ENCODE measurements at regions not wholly inside any gene's neighbourhood (a gene's known extent, or its start where the extent isn't known, plus 50 kb on each side); places are given as distances from the start of the nearest gene placed in this dataset.
"Not testable (repeated sequence)": the region's sequence is repeated elsewhere in the genome, so short reads cannot be mapped to it uniquely, and the experiment has no call there.

GRCh38 chr2:89848763-89849368 is 1157.4 kb downstream of the RPIA start:
- intact Hi-C loops (cut with micrococcal nuclease) = loop anchor here (10.0 kb wide), 1 partner anchor 1014 kb away; no protein-coding TSS in a partner anchor
- no peak for DNase-seq
- TF ChIP-seq CTCF (IDR thresholded peaks at IDR 0.05) = no peak
- Mint-ChIP-seq H3K4me1 (peaks cover 8% of the 10 kb centered on the region), H3K27ac (no peak overlapping the region), H3K36me3 (ENCODE audit: low read depth) (no peaks in the 10 kb centered on the region), H3K9me3 (no peaks in the 10 kb centered on the region), H3K4me3 (no peak overlapping the region), H3K27me3 (peaks cover 23% of the 10 kb centered on the region)
- ChIA-PET POLR2A (no interaction called here), CTCF (no interaction called here)
- no peak for ATAC-seq (ENCODE audit: low read depth)

GRCh38 chr2:89849731-89850130 is 1158.3 kb downstream of the RPIA start:
- CTCF ChIA-PET = no interaction called here
- H3K27me3 Mint-ChIP-seq = peaks cover 23% of the 10 kb centered on the region
- no peak for DNase-seq
- ATAC-seq (ENCODE audit: low read depth) = no peak
- H3K9me3 Mint-ChIP-seq = no peaks in the 10 kb centered on the region
- POLR2A ChIA-PET = no interaction called here
- H3K4me3 Mint-ChIP-seq = no peak overlapping the region
- peaks cover 5% of the 10 kb centered on the region for H3K4me1 Mint-ChIP-seq
- no peaks in the 10 kb centered on the region for H3K36me3 Mint-ChIP-seq (ENCODE audit: low read depth)
- intact Hi-C loops (cut with micrococcal nuclease) = loop anchor here (10.0 kb wide), 1 partner anchor 1015 kb away; no protein-coding TSS in a partner anchor
- TF ChIP-seq CTCF (IDR thresholded peaks at IDR 0.05) = no peak
- H3K27ac Mint-ChIP-seq = no peak overlapping the region

- Mint-ChIP-seq H3K27ac (no peak overlapping the region), H3K36me3 (ENCODE audit: low read depth) (no peaks in the 10 kb centered on the region), H3K27me3 (peaks cover 23% of the 10 kb centered on the region), H3K4me1 (peaks cover 5% of the 10 kb centered on the region), H3K9me3 (no peaks in the 10 kb centered on the region), H3K4me3 (no peak overlapping the region)
- intact Hi-C loops (cut with micrococcal nuclease) = no loop called here
- POLR2A ChIA-PET = no interaction called here
- CTCF ChIA-PET = no interaction called here
- no peak for TF ChIP-seq CTCF (IDR thresholded peaks at IDR 0.05)
- DNase-seq = no peak
- ATAC-seq (ENCODE audit: low read depth) = no peak
Observed at GRCh38 chr2:89850481-89850880, 1159.0 kb downstream of the RPIA start.

GRCh38 chr2:89850881-89851582 is 1159.6 kb downstream of the RPIA start:
- POLR2A ChIA-PET = interaction anchor here (0.6 kb wide), 1 partner anchor 993 kb away, joined by 3 read pairs; no protein-coding TSS in a partner anchor
- no peak for TF ChIP-seq CTCF (IDR thresholded peaks at IDR 0.05)
- CTCF ChIA-PET = no interaction called here
- Mint-ChIP-seq H3K27me3 (peaks cover 20% of the 10 kb centered on the region), H3K9me3 (no peaks in the 10 kb centered on the region), H3K4me3 (no peak overlapping the region), H3K27ac (no peak overlapping the region), H3K4me1 (peaks cover 5% of the 10 kb centered on the region), H3K36me3 (ENCODE audit: low read depth) (no peaks in the 10 kb centered on the region)
- DNase-seq (no peak), ATAC-seq (ENCODE audit: low read depth) (no peak)
- intact Hi-C loops (cut with micrococcal nuclease) = no loop called here

- Mint-ChIP-seq H3K4me1 (peaks cover 5% of the 10 kb centered on the region), H3K36me3 (ENCODE audit: low read depth) (no peaks in the 10 kb centered on the region), H3K9me3 (no peaks in the 10 kb centered on the region), H3K27ac (no peak overlapping the region), H3K27me3 (peaks cover 20% of the 10 kb centered on the region), H3K4me3 (no peak overlapping the region)
- ATAC-seq (ENCODE audit: low read depth) (no peak), DNase-seq (no peak)
- TF ChIP-seq CTCF (IDR thresholded peaks at IDR 0.05) = no peak
- CTCF ChIA-PET = no interaction called here
- intact Hi-C loops (cut with micrococcal nuclease) = no loop called here
- POLR2A ChIA-PET = interaction anchor here (0.6 kb wide), 1 partner anchor 993 kb away, joined by 3 read pairs; no protein-coding TSS in a partner anchor
Observed at GRCh38 chr2:89851583-89851905, 1160.1 kb downstream of the RPIA start.

- H3K4me1 Mint-ChIP-seq; POLR2A ChIA-PET; CTCF ChIA-PET; H3K36me3 Mint-ChIP-seq (ENCODE audit: low read depth); intact Hi-C loops (cut with micrococcal nuclease); H3K27ac Mint-ChIP-seq; H3K9me3 Mint-ChIP-seq; H3K4me3 Mint-ChIP-seq; DNase-seq; ATAC-seq (ENCODE audit: low read depth): not testable (repeated sequence)
- peaks cover 13% of the 10 kb centered on the region for H3K27me3 Mint-ChIP-seq
Observed at GRCh38 chr2:89853427-89853826, 1162.0 kb downstream of the RPIA start.

- H3K27ac Mint-ChIP-seq; DNase-seq; H3K36me3 Mint-ChIP-seq (ENCODE audit: low read depth); H3K4me1 Mint-ChIP-seq; H3K9me3 Mint-ChIP-seq; intact Hi-C loops (cut with micrococcal nuclease); H3K4me3 Mint-ChIP-seq; POLR2A ChIA-PET; H3K27me3 Mint-ChIP-seq; CTCF ChIA-PET: not testable (repeated sequence)
- ATAC-seq (ENCODE audit: low read depth) = peak; percentile 34
Observed at GRCh38 chr2:89855752-89856151, 1164.3 kb downstream of the RPIA start.

GRCh38 chr2:89856305-89856704 is 1164.8 kb downstream of the RPIA start:
- H3K4me1 Mint-ChIP-seq; DNase-seq; H3K36me3 Mint-ChIP-seq (ENCODE audit: low read depth); H3K9me3 Mint-ChIP-seq; CTCF ChIA-PET; H3K27ac Mint-ChIP-seq; POLR2A ChIA-PET; intact Hi-C loops (cut with micrococcal nuclease); H3K4me3 Mint-ChIP-seq; ATAC-seq (ENCODE audit: low read depth); H3K27me3 Mint-ChIP-seq: not testable (repeated sequence)

Data from activated B cell treated with CpG ODN at 0.5 μM for 24 hours (primary cell).